MM.1S (cell line): ENCODE measurements at regions not wholly inside any gene's neighbourhood (a gene's known extent, or its start where the extent isn't known, plus 50 kb on each side); places are given as distances from the start of the nearest gene placed in this dataset.
"Not testable (repeated sequence)": the region's sequence is repeated elsewhere in the genome, so short reads cannot be mapped to it uniquely, and the experiment has no call there.

Experiments used
- DNase-seq: peaks from one replicate; pipeline ENCODE4 v3.0.0-alpha.2; 2015
- H2AFZ ChIP-seq: fragments of 300-600 bp; sonication (generic); 2 replicates; pipeline ENCODE4 v1.6.0; 2016; ENCODE audit warnings: antibody characterized with exemption, low read length
- H3F3A ChIP-seq: fragments of 300-600 bp; sonication (generic); 2 replicates; pipeline ENCODE4 v1.6.1; 2016; ENCODE audit warnings: mild to moderate bottlenecking, antibody characterized with exemption, low read length, moderate library complexity, mixed read lengths; ENCODE audit not compliant: insufficient read depth
- H3K27ac ChIP-seq: fragments of 300-600 bp; sonication (generic); 2 replicates; pipeline ENCODE4 v1.5.1; 2016; ENCODE audit warnings: mild to moderate bottlenecking, low read length
- H3K27me3 ChIP-seq: fragments of 300-600 bp; sonication (generic); replicated peaks from 2 replicates; pipeline ENCODE4 v1.6.0; 2016; ENCODE audit warnings: low read length; ENCODE audit not compliant: insufficient read depth
- H3K36me3 ChIP-seq: fragments of 300-600 bp; sonication (generic); replicated peaks from 2 replicates; pipeline ENCODE4 v1.6.1; 2016; ENCODE audit warnings: mild to moderate bottlenecking, low read length, mixed read lengths; ENCODE audit not compliant: insufficient read depth
- H3K4me1 ChIP-seq: fragments of 300-600 bp; sonication (generic); 2 replicates; pipeline ENCODE4 v1.6.1; 2016; ENCODE audit warnings: low read length, mixed read lengths
- H3K4me2 ChIP-seq: fragments of 300-600 bp; sonication (generic); 2 replicates; pipeline ENCODE4 v1.6.0; 2016; ENCODE audit warnings: low read depth, low read length
- H3K4me3 ChIP-seq: fragments of 300-600 bp; sonication (generic); 2 replicates; pipeline ENCODE4 v1.5.1; 2016; ENCODE audit warnings: low read length, mixed read lengths
- H3K79me2 ChIP-seq: fragments of 300-600 bp; sonication (generic); 2 replicates; pipeline ENCODE4 v1.6.1; 2016; ENCODE audit warnings: mixed run types, low read length, mixed read lengths
- H3K9ac ChIP-seq: fragments of 300-600 bp; sonication (generic); 2 replicates; pipeline ENCODE4 v1.6.1; 2016; ENCODE audit warnings: low read length, mixed read lengths
- H3K9me2 ChIP-seq: fragments of 300-600 bp; sonication (generic); replicated peaks from 2 replicates; pipeline ENCODE4 v1.6.1; 2016; ENCODE audit warnings: mild to moderate bottlenecking, low read length, mixed read lengths; ENCODE audit not compliant: insufficient read depth
- H3K9me3 ChIP-seq: fragments of 300-600 bp; sonication (generic); replicated peaks from 2 replicates; pipeline ENCODE4 v1.6.1; 2016; ENCODE audit warnings: mild to moderate bottlenecking, low read length, mixed read lengths; ENCODE audit not compliant: insufficient read depth
- H4K20me1 ChIP-seq: fragments of 300-600 bp; sonication (generic); 2 replicates; pipeline ENCODE4 v1.6.1; 2016; ENCODE audit warnings: mild to moderate bottlenecking, low read length, moderate library complexity, mixed read lengths; ENCODE audit not compliant: insufficient read depth
- EZH2 ChIP-seq: fragments of 300-600 bp; sonication (generic); optimal IDR thresholded peaks from 2 replicates; pipeline ENCODE3; 2017; ENCODE audit warnings: low read depth, mild to moderate bottlenecking, antibody characterized with exemption, low read length, mixed read lengths
- EZH2phosphoT487 ChIP-seq: fragments of 300-600 bp; sonication (generic); IDR thresholded peaks from 2 replicates; pipeline ENCODE4 v1.6.1; 2018; ENCODE audit warnings: antibody characterized with exemption, low read length
- TF ChIP-seq, protein P1 (sequence below): fragments of 300-600 bp; sonication (generic); IDR thresholded peaks from 2 replicates; pipeline ENCODE4 v1.5.1; 2016; ENCODE audit warnings: antibody characterized with exemption, low read length, mixed read lengths

DNA sequence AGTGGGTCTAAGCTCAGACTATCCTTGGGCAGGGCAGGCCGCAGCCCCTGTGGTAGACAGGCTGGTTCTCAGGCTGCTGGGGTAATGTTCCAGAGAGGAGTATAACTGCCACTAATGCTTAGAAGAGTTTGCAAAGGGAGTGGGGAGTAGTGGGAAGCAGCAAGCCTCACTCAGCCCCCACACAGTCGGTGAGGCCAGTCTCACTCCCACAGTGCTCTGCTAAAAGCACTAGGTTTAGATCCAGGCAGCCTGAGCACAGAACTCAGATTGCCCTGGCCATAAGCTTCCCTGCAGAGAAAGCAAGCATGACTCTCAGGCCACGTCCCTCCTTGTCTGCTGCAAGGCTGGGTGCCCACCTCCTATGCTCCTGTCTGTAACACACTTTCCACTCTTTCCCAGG is 69.4 kb upstream of the HCN1 start:
- H3K4me1 ChIP-seq = no peaks in the 10 kb centered on the region
- H3K27me3 ChIP-seq = no peaks in the 10 kb centered on the region
- H3K9me2 ChIP-seq = no peaks in the 10 kb centered on the region
- H3K36me3 ChIP-seq = no peaks in the 10 kb centered on the region
- no peaks in the 10 kb centered on the region for H3K9me3 ChIP-seq
- no peak overlapping the region for H3K9ac ChIP-seq
- H3K4me2 ChIP-seq = no peak overlapping the region
- no peaks in the 10 kb centered on the region for H4K20me1 ChIP-seq
- DNase-seq = no peak
- H3K4me3 ChIP-seq = no peak overlapping the region
- no peak overlapping the region for H3K27ac ChIP-seq
- H3F3A ChIP-seq = no peaks in the 10 kb centered on the region
- no peak overlapping the region for H2AFZ ChIP-seq
- H3K79me2 ChIP-seq = no peaks in the 10 kb centered on the region
- TF ChIP-seq EZH2phosphoT487 (no peak), EZH2 (no peak)
- TF ChIP-seq, protein P1, sequence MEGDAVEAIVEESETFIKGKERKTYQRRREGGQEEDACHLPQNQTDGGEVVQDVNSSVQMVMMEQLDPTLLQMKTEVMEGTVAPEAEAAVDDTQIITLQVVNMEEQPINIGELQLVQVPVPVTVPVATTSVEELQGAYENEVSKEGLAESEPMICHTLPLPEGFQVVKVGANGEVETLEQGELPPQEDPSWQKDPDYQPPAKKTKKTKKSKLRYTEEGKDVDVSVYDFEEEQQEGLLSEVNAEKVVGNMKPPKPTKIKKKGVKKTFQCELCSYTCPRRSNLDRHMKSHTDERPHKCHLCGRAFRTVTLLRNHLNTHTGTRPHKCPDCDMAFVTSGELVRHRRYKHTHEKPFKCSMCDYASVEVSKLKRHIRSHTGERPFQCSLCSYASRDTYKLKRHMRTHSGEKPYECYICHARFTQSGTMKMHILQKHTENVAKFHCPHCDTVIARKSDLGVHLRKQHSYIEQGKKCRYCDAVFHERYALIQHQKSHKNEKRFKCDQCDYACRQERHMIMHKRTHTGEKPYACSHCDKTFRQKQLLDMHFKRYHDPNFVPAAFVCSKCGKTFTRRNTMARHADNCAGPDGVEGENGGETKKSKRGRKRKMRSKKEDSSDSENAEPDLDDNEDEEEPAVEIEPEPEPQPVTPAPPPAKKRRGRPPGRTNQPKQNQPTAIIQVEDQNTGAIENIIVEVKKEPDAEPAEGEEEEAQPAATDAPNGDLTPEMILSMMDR = no peak

DNA sequence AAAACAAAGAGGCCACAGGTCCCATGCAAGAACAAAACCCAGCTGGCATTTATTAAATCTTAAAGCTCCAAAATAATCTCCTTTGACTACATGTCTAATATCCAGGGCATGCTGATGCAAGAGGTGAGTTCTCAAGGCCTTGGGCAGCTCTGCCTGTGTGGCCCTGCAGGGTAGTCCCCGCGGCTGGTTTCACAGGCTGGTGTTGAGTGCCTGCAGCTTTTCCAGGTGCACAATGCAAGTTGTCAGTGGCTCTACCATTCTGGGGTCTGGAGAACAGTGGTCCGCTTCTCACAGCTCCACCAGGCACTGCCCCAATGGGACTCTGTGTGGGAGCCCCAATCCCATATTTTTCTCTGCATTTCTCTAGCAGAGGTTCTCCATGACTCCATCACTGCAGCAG is 54.4 kb upstream of the HCN1 start:
- H3F3A ChIP-seq = no peaks in the 10 kb centered on the region
- H3K36me3 ChIP-seq = no peaks in the 10 kb centered on the region
- no peaks in the 10 kb centered on the region for H3K9me3 ChIP-seq
- no peaks in the 10 kb centered on the region for H3K4me1 ChIP-seq
- H3K27me3 ChIP-seq = no peaks in the 10 kb centered on the region
- no peak overlapping the region for H3K4me3 ChIP-seq
- TF ChIP-seq EZH2phosphoT487 (no peak), EZH2 (no peak)
- TF ChIP-seq, protein P1 = no peak
- no peak overlapping the region for H3K9ac ChIP-seq
- no peak overlapping the region for H3K27ac ChIP-seq
- H4K20me1 ChIP-seq = no peaks in the 10 kb centered on the region
- no peak overlapping the region for H3K4me2 ChIP-seq
- no peak for DNase-seq
- no peaks in the 10 kb centered on the region for H3K9me2 ChIP-seq
- no peak overlapping the region for H2AFZ ChIP-seq
- H3K79me2 ChIP-seq = no peaks in the 10 kb centered on the region

DNA sequence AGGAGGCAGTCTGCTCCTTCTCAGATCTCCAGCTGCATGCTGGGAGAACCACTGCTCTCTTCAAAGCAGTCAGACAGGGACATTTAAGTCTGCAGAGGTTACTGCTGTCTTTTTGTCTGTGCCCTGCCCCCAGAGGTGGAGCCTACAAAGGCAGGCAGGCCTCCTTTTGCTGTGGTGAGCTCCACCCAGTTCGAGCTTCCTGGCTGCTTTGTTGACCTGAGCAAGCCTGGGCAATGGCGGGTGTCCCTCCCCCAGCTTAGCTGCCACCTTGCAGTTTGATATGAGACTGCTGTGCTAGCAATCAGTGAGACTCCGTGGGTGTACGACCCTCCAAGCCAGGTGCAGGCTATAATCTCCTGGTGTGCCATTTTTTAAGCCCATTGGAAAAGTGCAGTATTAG is 52.3 kb upstream of the HCN1 start:
- H3F3A ChIP-seq, H3K9me2 ChIP-seq, H3K79me2 ChIP-seq, H4K20me1 ChIP-seq, H3K9ac ChIP-seq, H3K27ac ChIP-seq, H3K4me2 ChIP-seq, H3K4me3 ChIP-seq, H3K9me3 ChIP-seq, H3K4me1 ChIP-seq, H3K27me3 ChIP-seq, H2AFZ ChIP-seq, H3K36me3 ChIP-seq: not testable (repeated sequence)
- peak; percentile 12 for DNase-seq
